HG03521 (cell line): ENCODE measurements at regions not wholly inside any gene's neighbourhood (a gene's known extent, or its start where the extent isn't known, plus 50 kb on each side); places are given as distances from the start of the nearest gene placed in this dataset.

ENCODE experiments used
- ATAC-seq: cut with Tn5 transposase; IDR thresholded peaks from one replicate; pipeline ENCODE4 v1.9.1; 2021; ENCODE audit warnings: mild to moderate bottlenecking, moderate library complexity; ENCODE audit not compliant: unreplicated experiment

DNA sequence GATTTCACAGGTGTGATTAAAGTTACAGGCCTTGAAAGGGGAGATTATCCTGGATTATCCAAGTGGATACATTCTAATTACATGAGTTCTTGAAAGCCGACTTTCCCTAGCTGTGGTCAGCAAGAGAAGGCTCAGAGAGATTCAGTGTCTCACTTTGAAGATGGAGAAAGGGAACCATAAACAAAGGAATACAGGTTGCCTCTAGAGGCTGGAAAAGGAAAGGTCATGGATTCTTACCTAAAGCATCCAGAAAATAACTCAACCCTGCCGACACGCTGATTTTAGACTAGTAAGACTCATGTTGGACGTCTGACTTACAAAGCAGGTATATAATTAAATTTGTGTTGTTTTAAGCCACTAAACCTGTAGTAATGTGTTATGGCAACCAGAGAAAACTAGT, 1095.7 kb upstream of the ZEB2 start:
- no peak for ATAC-seq

DNA sequence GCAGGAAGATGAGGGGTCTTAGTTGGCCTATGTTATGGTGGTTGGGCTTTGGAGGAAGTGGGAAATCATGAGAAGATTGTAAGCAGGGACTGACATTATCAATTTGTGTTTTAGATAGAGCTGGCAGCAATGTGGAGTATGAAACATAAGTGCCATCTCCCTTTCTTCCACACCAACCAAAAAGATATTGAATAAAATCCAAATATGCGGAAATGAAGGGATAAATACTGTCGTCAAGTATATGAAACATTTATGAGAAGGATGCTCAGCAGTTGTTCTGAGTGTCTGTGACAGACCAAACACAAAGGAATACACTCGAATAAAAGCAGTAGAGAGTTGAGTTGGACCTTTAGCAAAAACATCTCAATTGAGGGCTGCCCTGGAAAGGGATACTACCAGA, 1090.0 kb upstream of the ZEB2 start:
- ATAC-seq: no peak

DNA sequence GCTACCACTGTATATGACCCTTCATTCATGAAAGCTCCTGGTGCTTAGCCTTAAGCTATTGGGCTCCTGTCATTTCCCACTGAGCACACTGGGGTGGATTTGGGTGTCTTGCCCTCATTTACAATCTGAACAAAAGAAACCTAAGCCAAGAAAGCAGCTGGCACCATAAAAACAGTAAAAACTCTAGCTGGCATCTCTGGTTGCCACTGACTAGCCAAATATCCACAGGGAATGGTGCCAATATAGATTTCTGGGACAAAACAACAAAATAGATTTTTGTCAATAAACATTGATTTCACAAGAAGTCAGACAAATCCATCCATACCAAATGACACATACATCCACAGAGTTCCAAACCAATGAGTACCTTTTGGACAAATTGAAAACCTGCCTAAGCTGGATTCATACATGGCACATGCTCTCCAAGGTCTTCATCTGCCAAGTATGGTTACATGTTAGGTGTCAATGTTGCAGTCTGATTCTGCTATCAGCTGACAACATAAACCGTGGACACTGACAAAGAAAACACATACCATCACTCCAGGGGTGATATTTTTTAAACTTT, 1081.5 kb upstream of the ZEB2 start:
- ATAC-seq: no peak

DNA sequence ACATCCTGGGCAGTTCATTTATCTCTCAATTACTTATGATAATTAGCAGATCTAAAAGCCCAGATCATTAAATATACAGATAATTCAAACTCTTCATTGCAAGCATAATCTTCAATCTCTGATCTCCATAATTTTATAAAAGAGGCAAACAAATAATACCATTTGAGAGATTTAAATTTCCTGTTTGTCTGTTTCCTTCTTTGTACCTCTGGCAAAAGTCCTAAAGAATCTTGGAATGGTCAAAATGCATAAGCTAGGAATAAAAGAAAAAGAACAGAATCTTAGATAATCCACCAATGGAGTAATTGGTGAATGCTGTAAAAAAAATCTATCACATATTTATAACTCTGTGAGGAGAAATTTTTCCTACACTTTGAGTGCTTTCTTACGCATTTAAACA, 1080.9 kb upstream of the ZEB2 start:
- no peak for ATAC-seq

DNA sequence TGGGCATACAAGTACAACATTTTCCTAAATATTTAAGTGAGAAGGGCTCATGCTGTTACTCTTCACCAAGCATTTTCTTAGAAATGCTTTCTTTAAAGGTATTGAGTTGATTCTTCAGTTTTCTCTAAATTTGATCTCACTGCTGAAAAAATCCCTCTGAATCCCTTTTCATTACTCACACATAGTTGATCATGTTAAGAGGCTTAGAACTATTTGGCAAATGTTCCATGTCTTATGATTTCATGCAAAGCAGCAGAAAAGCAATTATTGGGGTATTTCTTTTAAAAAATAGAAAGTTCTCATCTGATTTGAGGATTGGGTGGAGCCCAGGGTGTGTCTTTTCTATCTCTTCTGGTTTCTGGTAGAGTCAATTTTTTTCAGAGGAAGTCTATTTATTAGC, 1079.8 kb upstream of the ZEB2 start:
- no peak for ATAC-seq

DNA sequence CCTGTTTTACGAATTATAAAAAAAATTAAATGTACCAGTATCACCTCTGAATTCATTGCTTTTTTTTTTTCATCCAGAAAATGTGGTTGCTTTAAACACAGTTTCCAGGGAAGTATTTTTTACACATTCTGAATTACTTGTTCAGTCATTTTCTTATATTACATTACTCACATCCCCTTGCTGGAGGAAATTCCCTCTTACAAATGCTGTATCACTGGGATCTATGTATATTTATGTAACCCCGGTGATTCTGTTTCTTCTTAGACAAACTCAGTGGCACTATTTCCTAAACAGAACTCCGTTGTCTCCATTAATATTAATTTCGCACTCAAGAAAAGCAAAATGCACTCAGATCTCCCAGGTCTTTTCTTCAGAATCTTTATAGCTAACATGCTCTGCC, 1078.5 kb upstream of the ZEB2 start:
- ATAC-seq: no peak

DNA sequence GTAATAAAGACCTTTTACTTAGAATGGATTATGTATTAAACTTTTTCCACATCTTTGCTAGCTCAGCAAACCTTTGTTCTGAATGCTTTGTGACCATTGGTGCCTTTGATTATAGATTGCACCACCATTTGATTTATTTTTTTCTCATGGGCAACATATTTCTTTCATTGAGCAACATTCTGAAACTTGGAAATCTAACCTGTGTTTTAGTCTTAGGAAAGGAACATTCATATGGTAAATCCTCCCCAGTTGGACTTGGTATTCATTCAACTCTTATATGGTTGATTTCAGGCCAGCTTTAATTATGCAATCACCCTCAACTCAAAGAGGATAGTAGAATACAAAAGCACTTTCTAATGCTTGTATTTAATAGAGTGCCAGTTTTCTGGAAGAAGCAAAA, 1077.9 kb upstream of the ZEB2 start:
- ATAC-seq: no peak

DNA sequence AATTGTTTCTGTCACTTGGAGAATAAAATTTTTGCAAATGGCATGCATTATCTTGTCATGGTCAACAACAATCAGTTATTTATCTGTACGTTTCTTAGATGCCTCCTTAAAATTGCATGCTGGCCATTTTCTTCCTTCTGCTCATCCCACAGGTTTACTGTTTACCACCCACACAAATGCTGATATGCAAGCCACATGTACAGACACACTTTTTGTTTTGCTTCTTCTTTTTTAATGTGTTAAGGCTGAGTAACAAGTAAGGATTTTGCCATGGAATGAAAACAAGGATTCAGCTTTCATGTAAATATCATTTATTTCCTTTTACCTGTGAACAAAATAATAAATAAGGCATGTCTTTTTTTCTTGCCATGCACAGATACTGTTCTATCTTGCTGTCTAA, 1077.1 kb upstream of the ZEB2 start:
- no peak for ATAC-seq

DNA sequence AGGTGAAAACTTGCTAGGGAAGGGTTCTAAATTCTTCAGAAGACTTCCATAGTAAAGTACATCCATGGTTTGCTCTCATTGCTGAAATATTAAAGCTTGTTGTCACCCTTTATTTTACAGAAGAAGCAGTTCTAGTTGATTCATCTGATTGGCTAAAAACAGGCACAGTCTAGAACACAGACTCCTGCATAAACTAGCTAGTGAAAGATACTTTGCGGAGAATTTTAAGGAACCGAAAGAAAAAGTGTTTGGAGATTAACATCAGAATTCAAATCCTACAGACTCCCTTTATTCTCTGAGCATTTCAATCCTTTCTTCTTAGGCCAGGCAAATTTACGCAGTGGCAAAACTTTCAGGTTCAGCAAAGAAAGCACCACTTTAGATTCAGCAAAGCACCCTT, 1076.5 kb upstream of the ZEB2 start:
- no peak for ATAC-seq

DNA sequence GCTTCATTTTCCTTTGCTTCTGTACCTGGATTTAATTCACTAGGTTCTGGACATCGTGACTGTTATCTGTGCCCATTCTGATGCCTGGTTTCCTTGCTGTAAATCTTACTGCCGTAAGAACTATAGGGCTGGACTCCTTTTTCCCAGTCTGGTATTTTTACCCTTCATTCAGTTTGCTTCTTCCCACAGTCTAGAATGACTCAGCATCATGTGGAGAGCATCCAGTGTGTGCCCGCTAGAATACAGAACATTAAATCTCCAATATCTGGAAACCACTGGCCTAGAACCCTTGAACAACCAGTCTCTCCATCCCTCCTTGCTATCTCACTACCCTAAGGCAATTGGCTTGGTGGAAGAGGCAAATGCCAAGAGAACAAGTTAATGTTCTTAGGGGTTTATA, 1075.4 kb upstream of the ZEB2 start:
- no peak for ATAC-seq

DNA sequence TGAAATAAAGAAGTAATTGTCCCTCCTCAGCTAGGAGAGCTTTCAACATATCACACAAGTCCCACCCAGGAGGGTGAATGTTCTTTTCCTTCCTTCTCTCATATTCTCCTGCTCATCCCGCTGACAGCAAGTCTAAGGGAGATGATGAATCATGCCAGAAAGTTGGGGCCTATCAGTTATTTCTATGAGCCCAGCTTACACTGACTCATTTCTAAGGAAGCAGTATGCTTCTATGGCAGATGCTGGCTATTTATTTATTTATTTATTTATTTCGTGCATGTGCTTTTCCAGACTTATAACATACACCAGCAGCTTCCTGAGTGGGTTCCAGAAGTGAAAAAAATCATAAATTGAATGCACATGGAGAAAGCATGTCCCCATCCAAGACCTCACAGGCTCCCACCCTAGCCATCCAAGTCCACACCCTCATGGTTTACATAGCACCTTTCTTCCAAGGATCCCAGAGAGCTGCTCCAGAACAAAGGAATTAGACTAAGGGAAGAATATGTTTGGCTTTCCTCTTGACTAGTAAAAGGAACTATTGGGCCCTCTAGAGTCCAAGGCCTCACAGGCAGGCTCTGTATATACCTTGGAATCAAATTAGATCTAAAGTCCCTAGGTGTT, 1074.2 kb upstream of the ZEB2 start:
- ATAC-seq: no peak

DNA sequence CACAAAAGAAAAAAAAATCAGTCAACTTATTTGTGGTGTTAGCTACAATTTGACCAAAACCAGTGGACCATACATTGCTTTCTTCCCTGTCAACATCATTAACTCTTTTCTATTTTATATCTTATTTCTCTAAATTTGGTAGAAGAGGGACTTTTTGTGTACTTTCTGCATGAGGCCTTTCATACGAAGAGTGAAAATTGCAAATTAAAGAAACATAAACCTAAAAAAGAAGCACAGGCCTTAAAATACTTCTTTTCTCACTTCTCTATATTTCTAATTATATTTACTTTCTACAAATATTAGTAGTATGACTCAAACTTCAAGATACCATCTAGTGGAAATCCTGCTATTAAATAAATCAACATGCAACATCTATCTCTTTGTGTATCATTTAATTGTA, 1073.4 kb upstream of the ZEB2 start:
- ATAC-seq: no peak

DNA sequence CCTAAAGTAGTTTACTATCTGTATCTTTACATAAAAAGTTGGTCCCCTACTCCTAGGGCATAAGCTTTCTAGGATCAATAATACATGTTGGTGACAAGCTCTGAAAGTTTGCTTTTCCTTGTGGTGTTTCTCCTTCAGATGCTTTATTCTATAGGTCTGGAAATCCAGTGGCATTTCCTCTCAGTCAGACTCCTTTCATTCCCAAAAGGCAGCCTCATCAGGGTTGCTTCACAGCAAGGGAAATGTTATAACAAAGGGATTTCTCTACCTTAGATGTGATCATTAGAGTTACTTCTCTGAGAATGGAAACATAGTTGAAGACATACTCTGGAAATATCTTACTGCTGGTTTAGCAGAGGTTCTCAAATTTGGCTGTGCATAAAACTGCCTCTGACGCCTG, 1072.4 kb upstream of the ZEB2 start:
- ATAC-seq: no peak

DNA sequence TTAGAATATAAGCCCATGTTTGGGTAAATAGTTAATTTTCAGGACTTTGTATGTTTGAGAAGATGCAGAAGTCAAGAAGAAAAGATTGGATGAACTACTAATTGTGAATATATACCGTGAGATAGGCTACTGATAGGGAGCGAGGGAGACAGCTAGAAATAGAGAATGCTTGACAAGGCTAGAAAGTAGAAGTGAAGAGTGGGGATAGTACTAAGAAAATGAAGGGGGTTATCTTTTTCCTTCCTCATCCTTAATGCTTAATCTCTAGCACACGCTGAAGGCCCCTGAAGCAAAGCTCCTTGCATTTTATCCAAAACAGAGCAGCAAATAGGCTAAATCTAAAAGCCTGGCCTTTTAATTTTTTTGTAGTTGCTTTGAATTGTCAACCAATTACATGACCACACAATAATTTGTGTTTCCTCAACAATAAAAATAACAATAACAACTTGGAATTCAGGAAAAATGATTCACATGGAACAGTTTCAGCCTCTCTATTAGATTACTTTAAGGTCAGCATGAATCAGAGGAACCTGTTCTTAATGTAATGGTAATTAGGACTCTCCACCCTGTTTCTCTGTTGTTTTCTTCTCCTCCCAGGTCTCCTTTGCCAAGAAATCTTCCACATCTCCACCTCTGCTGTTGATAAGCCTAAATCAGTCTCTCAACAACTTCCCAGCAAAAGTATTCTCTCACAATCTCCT, 1071.3 kb upstream of the ZEB2 start:
- ATAC-seq: no peak

DNA sequence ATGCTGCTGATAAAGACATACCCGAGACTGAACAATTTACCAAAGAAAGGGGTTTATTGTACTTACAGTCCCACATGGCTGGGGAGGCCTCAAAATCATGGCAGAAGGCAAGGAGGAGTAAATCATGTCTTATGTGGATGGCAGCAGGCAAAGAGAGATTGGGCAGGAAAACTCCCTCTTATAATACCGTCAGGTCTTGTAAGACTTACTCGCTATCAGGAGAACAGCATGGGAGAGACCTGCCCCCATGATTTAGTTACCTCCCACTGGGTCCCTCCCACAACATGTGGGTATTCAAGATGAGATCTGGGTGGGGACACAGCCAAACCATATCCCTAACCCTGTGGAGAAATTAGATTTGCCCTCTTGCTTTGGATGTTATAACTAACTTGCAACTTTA, 1068.0 kb upstream of the ZEB2 start:
- ATAC-seq: no peak

DNA sequence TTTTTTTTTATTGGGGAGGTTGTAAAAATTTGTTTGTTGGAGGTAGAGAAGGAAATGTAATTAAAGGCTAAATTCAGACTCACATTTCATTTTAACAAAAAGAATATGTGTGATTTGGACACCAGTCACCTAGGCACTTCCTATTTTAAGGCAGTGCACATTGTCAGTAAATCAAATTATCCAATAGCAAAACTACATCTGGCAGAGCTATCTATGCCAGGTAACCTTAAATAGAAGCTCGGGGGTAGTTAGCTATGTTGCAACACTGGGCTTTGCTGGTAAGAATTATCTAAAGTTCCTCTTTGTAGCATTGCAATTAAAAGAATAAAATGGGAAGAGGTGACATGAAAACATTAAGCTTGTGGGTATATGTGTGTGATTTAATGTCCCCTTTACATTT, 1064.4 kb upstream of the ZEB2 start:
- ATAC-seq: no peak

DNA sequence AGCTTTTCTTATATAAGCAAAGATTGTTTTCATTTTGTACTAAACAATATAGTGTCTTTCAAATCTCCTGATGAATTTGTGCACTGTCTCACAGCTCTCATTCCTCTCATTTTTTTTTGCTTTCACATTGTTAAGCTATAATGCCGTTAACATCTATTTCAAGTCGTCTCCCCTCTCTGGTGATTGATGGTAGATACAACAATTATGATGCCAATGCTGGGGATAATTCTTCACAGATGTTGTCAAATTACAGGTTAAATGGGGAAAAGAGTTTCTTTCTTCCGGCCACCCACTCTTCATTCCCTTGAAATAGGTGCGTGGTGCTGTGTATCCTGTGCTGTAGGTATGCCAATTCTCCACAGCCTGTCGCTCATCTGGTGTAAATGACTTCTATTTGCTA, 1053.7 kb upstream of the ZEB2 start:
- ATAC-seq: no peak

DNA sequence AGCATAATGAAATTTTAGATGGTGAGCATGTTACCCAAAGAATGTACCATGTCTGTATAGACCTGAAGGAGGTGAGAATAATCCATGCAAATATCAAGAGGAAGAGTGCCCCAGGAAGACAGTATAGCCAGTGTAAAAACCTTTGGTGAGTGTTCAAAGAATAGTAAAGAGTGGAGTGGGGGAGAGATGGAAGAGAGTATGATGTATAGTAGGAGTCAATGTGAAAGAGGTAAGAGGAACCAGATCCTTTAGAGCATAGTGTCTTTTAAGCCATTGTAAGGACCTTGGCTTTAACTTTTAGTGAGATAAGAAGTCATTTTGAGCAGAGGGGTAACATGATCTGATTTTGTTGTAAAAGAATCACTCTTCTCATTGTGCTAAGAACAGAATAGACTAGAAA, 1052.3 kb upstream of the ZEB2 start:
- ATAC-seq: no peak

DNA sequence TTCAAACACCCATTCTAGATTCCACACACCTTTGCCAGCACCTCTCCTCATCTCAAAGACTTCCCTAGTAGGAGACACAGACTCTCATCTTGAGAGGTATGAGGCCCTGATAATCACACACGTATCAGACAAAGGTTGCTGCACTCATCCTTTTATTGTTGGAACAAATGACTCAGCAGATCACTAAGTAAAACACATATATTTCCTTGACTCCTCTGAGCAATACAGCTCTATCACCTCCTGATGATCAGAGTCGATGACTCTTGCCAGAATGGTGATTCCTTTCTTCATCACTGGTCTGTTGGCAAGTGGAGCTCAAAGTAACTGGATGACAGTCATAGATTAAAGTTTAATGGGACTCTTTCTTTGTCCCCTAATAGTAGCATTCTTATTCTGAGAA, 1049.2 kb upstream of the ZEB2 start:
- ATAC-seq: no peak

DNA sequence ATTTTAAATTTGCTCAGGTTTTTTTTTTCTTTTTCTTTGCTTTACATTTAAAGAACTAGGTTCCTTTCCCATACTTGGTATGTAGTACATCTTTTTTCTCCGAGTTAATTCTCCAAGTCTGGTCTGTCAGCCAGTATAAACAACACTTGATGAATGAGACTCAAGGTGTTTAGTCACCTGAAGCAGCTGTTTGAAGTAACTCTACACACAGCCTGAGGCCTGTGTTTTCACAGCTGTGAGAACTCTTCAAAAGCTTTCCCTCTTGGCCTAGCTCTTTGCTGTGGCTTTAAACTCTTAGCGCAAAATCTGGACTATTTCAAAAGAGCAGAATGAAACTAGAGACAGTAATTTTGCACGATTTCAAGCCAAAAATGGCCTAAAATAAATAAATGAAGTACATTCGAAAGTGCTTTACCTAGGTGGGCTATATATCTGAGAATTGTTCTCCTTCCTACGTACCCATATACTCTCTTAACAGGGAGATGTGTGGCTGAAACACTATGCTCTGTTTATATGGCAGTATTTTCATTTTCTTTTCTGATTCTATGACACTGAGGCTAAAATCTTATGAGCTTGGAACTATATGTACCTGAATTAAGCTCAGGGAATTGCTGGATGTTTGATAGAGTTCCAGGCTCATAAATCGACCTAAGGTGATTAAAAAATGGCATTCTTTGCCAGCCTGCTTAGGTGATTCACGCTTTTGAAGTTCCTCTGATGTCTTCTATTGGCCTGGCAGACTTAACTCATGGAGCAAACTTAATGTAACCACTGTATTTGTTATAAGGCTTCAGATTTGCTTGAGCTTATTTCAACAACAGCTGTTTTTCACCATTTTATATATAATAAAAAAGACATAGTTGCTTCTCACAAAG, 1044.1 kb upstream of the ZEB2 start:
- ATAC-seq: no peak

DNA sequence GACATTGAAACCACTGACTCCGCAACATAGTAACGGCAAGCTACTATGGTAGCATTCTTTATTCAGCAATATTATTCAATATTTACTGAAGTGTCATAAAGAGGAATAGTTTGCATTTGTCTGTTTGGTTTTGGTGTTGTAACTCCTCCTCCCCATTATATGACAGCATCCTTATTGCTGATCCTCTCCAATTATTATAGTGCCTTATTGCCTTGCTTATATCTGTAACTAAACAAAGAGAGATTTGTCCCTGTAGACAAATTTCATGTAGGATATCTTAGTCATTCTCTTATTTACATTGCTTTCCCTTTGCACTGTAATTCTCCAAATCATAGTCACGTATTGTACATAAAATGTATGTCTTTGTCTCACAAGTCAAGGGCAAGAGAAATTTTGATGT, 1041.2 kb upstream of the ZEB2 start:
- ATAC-seq: no peak
